ENCODE measurements at regions not wholly inside any gene's neighbourhood (a gene's known extent, or its start where the extent isn't known, plus 50 kb on each side); places are given as distances from the start of the nearest gene placed in this dataset.
"Not testable (repeated sequence)": the region's sequence is repeated elsewhere in the genome, so short reads cannot be mapped to it uniquely, and the experiment has no call there.

DNA sequence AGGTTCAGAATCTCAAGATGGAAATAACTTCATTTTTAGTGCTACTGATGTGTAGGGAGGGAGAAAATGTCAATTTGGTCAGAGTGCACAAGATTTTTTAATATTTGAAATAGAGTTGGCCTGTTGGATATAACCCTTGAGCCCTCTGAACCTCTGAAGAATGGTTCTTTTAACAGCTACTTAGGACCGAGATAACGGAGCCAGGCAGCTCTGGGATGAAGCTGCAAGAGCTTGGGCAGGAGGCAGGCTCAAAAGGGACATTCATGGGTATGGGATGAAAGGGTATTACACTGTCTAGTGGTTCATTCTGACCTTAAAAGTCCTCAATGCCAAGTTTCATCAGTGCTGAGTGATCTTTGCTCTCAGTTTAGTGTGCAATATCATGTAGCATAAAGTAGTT is 111.4 kb upstream of the CPHXL start:
- no peak for DNase-seq

DNA sequence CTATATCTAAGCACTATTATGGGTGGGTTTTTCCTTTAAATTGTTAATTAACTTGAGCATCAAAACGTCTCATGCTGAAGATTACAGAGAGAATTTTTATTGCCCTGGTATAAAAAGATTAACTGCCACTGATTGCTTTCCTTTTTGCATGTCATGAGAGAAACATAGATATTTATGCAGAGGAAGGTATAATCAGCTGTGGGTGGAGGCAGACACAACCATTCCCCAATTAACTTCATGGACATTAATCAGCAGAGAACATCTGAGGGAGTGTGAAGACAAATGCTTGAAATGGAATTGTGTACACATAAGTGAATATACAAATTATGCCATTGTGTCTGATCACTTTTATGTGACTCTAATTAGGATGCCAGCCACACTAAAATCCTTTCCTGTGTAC is 115.2 kb upstream of the CPHXL start:
- DNase-seq, result no peak

DNA sequence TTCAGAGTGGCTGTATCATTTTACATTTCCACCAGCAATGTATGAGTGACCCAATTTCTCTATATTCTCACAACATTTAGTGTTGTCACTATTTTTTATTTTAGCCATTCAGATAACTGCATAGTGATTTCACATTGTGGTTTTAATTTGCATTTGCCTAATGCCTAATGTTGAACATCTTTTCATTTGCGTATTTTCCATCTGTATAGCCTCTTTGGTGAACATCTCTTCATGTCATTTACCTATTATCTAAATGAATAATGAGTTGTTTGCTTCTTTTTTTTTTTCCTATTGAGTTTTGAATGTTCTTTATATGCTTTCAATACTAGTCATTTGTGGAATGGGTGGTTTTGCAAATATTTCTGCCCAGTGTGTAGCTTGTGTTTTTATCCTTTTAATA is 120.9 kb upstream of the CPHXL start:
- DNase-seq, result no peak

GRCh38 chr16:75854152-75854551 is 127.9 kb upstream of the CPHXL start:
- DNase-seq, result no peak

DNA sequence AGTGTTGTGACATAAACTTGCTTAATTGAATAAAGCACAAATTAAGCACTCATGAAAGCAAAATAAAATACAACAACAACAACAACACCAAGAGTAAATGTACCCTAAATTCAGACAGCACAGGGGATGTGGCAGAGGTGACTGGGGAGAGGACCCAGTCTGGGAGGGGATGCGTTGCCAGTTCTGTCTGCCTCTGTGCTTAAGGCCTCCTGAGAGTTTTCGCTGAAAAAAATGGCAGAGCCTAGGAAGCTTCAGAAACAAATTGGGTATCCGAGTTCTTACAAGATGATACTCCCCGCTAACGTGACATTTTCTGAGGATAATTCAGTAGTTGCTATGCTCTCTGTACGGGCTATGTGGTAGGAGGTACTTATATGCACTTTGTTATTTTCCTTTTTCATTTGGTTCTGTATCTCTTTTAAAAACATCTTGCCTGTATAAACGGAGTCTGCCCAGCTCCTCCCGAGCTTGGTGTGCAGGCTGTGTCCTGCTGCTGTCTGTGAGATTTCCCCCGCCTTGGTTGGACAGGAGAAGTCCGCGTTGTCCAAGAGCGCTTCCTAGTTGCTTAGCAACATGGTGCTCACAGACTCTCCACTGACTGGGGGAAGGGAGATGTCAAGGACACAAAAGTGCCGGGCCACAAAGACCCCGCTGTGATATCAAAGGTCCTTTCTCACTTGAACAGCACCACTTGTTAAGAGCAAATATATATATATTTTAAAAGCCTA is 134.2 kb upstream of the CPHXL start:
- no peak for DNase-seq

DNA sequence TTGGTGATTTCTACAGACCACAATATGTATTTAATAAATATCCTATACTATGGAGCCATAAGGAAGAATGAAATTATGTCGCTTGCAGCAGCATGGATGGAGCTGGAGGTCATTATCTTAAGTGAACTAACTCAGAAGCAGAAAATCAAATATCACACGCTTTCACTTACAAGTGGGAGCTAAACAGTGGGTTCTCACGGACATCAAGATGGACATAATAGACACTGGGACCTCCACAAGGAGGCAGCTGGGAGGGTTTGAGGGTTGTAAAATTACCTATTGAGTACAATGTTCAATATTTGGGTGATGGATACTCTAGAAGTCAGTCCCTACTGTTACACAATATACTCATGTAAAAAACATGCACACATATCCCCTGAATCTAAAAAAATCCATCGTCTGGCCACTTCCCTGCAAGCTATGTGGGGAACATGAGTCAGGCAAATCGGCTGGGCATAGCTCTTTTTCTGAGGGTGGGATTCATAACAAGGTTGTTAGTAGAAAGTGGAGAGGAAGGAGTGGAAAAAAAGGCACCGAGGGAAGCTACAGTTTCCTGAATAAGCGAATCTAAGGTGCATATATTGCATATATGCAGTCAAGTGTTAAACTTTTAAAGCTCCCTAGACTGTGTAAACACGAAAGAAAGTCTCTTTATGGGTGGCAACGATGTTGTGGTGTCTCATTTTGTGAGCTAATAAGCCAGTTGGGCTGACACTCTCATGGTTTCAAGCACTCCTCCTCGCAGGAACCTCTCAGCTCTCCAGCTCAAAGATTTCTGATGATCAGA is 135.2 kb upstream of the CPHXL start:
- no peak for DNase-seq

DNA sequence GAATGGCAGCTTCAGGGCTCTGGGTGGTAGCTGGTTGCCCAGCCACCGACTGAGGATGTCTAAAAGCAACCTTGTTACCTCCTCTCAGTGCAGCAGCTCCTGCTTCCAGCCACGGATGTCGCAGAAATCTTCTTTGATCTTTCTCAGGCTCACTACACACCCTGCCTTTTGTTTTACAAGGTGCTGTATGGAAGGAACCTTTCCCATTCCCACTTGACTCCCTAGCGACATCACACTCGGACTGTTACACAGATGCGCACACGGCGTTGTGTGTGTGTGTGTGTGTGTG is 135.8 kb upstream of the CPHXL start:
- DNase-seq, result no peak

- no peak for DNase-seq
These were observed 138.0 kb upstream of the CPHXL start for GRCh38 chr16:75864243-75864642.

DNA sequence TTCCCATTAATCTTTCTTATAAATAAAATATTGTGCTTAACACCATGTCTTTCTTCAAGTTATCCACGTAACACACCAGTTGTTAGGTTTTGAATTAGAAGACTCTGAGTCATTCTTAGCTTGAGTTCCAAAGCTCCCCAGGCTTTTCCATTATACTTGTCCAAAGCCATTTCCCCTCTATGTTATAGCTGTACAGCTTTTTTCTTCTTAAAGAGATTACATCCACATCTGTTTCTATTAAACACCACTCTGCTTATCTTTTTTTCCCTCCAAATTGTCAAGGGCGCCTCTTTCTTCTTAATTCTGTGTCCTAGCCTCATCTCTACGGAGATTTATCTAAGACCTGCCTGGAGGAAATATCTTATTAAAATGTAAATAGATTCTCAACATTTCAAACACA is 139.4 kb upstream of the CPHXL start:
- no peak for DNase-seq

GRCh38 chr16:75868636-75869632 is 142.6 kb upstream of the CPHXL start:
- DNase-seq, result no peak

GRCh38 chr16:75881280-75881679 is 155.0 kb upstream of the CPHXL start:
- DNase-seq, result not testable (repeated sequence)

- no peak for DNase-seq
These were observed 172.9 kb upstream of the CPHXL start for GRCh38 chr16:75899163-75899562.

- DNase-seq, result no peak
These were observed 182.2 kb upstream of the CPHXL start for GRCh38 chr16:75908331-75909117.

DNA sequence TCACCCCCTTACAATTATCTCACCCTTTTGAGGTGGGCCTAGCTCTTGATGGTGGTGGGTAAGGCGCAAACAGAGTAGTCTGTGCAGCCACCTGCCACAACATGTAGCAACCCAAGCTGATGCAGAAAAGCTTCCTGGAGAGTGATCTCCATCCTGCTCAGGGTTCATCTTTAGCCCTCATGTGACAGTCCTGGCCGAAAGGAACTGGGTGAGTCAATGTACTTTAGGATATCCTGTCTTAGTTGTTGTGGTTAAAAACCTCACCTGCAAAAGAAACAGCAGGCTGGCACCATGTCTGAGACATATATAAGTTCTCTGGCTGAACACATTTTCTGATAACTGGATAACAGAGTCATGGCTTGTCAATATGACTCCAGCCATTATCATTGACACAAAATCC is 183.5 kb upstream of the CPHXL start:
- DNase-seq, result no peak

- no peak for DNase-seq
These were observed 185.6 kb upstream of the CPHXL start for GRCh38 chr16:75911896-75912295.

- DNase-seq, result no peak
These were observed 187.7 kb upstream of the CPHXL start for GRCh38 chr16:75913958-75914357.

GRCh38 chr16:75916451-75916850 is 190.2 kb upstream of the CPHXL start:
- DNase-seq, result no peak

GRCh38 chr16:75918109-75918508 is 191.8 kb upstream of the CPHXL start:
- no peak for DNase-seq

DNA sequence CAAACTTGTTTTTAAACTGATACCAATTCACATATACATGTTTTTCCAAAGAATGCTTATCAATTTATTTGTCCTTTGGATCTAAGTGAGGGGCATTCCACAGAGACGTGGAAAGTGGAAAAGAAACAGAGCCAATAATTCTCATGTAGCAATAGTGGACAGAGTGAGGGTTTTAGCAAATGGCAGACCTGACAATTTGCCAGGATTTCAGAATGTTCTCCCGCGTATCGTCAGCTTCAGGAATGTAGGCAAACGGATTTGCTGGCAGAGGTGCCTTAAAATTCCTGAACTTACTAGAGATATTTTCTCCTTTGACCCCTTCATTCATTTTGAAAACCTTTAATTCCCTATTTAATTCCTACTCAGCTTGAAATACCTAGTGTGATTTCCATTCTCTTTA is 193.4 kb upstream of the CPHXL start:
- DNase-seq, result no peak

- no peak for DNase-seq
These were observed 195.0 kb upstream of the CPHXL start for GRCh38 chr16:75921281-75921680.

GRCh38 chr16:75922250-75922649 is 196.0 kb upstream of the CPHXL start:
- DNase-seq, result no peak

GRCh38 chr16:75924397-75924796 is 198.1 kb upstream of the CPHXL start:
- no peak for DNase-seq

- DNase-seq, result no peak
These were observed 201.5 kb upstream of the CPHXL start for GRCh38 chr16:75927810-75928209.

Measured in stimulated activated naive CD4-positive, alpha-beta T cell (primary cell).